SK-N-SH treated with all-trans-retinoic acid at 6 μM for 48 hours (cell line): ENCODE measurements at regions not wholly inside any gene's neighbourhood (a gene's known extent, or its start where the extent isn't known, plus 50 kb on each side); places are given as distances from the start of the nearest gene placed in this dataset.

Experiments used
- ISL1 ChIP-seq: fragments of 250-450 bp; sonication (Bioruptor Pico); IDR thresholded peaks from 2 replicates; pipeline ENCODE4 v2.1.2; 2022; ENCODE audit warnings: mild to moderate bottlenecking, moderate library complexity
- OSR1 ChIP-seq: fragments of 250-450 bp; sonication (Bioruptor Pico); IDR thresholded peaks from 2 replicates; pipeline ENCODE4 v1.8.0; 2022; ENCODE audit warnings: moderate library complexity, mild to moderate bottlenecking, inconsistent platforms
- PPARA ChIP-seq: fragments of 250-450 bp; sonication (Bioruptor Pico); IDR thresholded peaks from 2 replicates; pipeline ENCODE4 v1.5.0; 2020; ENCODE audit warnings: mild to moderate bottlenecking, borderline replicate concordance
- TOX ChIP-seq: fragments of 250-450 bp; sonication (Bioruptor Pico); IDR thresholded peaks from 2 replicates; pipeline ENCODE4 v1.8.0; 2021; ENCODE audit warnings: mild to moderate bottlenecking, moderate library complexity, borderline replicate concordance
- ZFP3 ChIP-seq: fragments of 250-450 bp; sonication (Bioruptor Pico); IDR thresholded peaks from 2 replicates; pipeline ENCODE4 v1.5.0; 2020; ENCODE audit warnings: mild to moderate bottlenecking, moderate library complexity
- ZFP30 ChIP-seq: fragments of 450-650 bp; formaldehyde crosslinking; IDR thresholded peaks from 2 replicates; pipeline ENCODE4 v1.5.0; 2022; ENCODE audit warnings: mild to moderate bottlenecking, moderate library complexity
- ZNF565 ChIP-seq: fragments of 450-650 bp; formaldehyde crosslinking; conservative IDR thresholded peaks from 2 replicates; pipeline ENCODE4 v1.5.0; 2020; ENCODE audit warnings: low read depth, mild to moderate bottlenecking, moderate library complexity
- ZNF70 ChIP-seq: fragments of 450-650 bp; formaldehyde crosslinking; IDR thresholded peaks from 2 replicates; pipeline ENCODE4 v1.5.0; 2020; ENCODE audit warnings: mild to moderate bottlenecking, moderate library complexity
- TF ChIP-seq, protein P1 (sequence below): fragments of 250-450 bp; sonication (Bioruptor Pico); IDR thresholded peaks from 2 replicates; pipeline ENCODE4 v1.5.0; 2020; ENCODE audit warnings: mild to moderate bottlenecking, moderate library complexity
- TF ChIP-seq, protein P2 (sequence below): fragments of 250-450 bp; sonication (Bioruptor Pico); IDR thresholded peaks from 2 replicates; pipeline ENCODE4 v1.5.1; 2020; ENCODE audit warnings: low read depth, mild to moderate bottlenecking, moderate library complexity

DNA sequence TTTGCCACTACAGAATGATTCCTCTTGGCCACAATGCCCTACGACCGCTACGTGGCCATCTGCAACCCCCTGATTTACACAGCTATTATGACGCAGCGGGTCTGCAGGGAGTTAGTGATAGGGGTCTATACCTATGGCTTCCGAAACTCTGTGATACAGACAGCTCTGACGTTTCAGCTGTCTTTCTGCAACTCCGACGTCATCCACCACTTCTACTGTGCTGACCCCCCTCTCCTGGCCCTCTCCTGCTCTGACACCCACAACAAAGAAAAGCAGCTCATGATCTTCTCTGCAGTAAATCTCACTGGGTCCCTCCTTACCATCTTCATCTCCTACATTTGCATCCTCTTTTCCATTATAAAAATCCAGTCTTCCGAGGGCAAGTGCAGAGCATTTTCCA, 52.3 kb upstream of the OR5P2 start:
- no peak for TF ChIP-seq ZFP30 (CRISPR knock-in tag)
- TF ChIP-seq ZFP3 (CRISPR knock-in tag), result no peak
- TF ChIP-seq, protein P1, sequence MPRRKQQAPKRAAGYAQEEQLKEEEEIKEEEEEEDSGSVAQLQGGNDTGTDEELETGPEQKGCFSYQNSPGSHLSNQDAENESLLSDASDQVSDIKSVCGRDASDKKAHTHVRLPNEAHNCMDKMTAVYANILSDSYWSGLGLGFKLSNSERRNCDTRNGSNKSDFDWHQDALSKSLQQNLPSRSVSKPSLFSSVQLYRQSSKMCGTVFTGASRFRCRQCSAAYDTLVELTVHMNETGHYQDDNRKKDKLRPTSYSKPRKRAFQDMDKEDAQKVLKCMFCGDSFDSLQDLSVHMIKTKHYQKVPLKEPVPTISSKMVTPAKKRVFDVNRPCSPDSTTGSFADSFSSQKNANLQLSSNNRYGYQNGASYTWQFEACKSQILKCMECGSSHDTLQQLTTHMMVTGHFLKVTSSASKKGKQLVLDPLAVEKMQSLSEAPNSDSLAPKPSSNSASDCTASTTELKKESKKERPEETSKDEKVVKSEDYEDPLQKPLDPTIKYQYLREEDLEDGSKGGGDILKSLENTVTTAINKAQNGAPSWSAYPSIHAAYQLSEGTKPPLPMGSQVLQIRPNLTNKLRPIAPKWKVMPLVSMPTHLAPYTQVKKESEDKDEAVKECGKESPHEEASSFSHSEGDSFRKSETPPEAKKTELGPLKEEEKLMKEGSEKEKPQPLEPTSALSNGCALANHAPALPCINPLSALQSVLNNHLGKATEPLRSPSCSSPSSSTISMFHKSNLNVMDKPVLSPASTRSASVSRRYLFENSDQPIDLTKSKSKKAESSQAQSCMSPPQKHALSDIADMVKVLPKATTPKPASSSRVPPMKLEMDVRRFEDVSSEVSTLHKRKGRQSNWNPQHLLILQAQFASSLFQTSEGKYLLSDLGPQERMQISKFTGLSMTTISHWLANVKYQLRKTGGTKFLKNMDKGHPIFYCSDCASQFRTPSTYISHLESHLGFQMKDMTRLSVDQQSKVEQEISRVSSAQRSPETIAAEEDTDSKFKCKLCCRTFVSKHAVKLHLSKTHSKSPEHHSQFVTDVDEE (CRISPR knock-in tag), result no peak
- no peak for TF ChIP-seq ISL1 (CRISPR knock-in tag)
- TF ChIP-seq OSR1 (CRISPR knock-in tag), result no peak
- no peak for TF ChIP-seq PPARA (CRISPR knock-in tag)
- no peak for TF ChIP-seq ZNF565 (CRISPR knock-in tag)
- no peak for TF ChIP-seq ZNF70 (CRISPR knock-in tag)
- no peak for TF ChIP-seq TOX
- TF ChIP-seq, protein P2, sequence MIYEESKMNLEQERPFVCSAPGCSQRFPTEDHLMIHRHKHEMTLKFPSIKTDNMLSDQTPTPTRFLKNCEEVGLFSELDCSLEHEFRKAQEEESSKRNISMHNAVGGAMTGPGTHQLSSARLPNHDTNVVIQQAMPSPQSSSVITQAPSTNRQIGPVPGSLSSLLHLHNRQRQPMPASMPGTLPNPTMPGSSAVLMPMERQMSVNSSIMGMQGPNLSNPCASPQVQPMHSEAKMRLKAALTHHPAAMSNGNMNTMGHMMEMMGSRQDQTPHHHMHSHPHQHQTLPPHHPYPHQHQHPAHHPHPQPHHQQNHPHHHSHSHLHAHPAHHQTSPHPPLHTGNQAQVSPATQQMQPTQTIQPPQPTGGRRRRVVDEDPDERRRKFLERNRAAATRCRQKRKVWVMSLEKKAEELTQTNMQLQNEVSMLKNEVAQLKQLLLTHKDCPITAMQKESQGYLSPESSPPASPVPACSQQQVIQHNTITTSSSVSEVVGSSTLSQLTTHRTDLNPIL (CRISPR knock-in tag), result no peak
